Nephron (organoid): ENCODE measurements at regions not wholly inside any gene's neighbourhood (a gene's known extent, or its start where the extent isn't known, plus 50 kb on each side); places are given as distances from the start of the nearest gene placed in this dataset.

Experiments used
- H3K27ac Mint-ChIP-seq, 3 experiments: 2 replicates each; pipeline ENCODE4 v1.8.0; 2020; ENCODE audit warnings: mixed read lengths in 3 of 3, mild to moderate bottlenecking in 2 of 3, moderate library complexity in 1 of 3
- H3K27me3 Mint-ChIP-seq: 2 replicates; pipeline ENCODE4 v1.8.0; 2021; ENCODE audit warnings: low read depth, mild to moderate bottlenecking, moderate library complexity, mixed read lengths
- H3K36me3 Mint-ChIP-seq: 2 replicates; pipeline ENCODE4 v1.8.0; 2020; ENCODE audit warnings: low read depth, mixed read lengths
- H3K4me1 Mint-ChIP-seq: 2 replicates; pipeline ENCODE4 v1.8.0; 2020; ENCODE audit warnings: mixed read lengths
- H3K4me3 Mint-ChIP-seq, 3 experiments: 2 replicates each; pipeline ENCODE4 v1.8.0; 2020; ENCODE audit warnings: mild to moderate bottlenecking in 3 of 3, mixed read lengths in 3 of 3, moderate library complexity in 2 of 3
- H3K9me3 Mint-ChIP-seq: 2 replicates; pipeline ENCODE4 v1.8.0; 2020; ENCODE audit warnings: mixed read lengths
- TF ChIP-seq, protein P1 (sequence below), 3 experiments: fragments of 200-600 bp; sonication (generic); IDR thresholded peaks; one replicate each; pipeline ENCODE4 v1.5.0; 2021; ENCODE audit warnings: antibody characterized with exemption in 3 of 3; ENCODE audit not compliant: unreplicated experiment in 3 of 3

DNA sequence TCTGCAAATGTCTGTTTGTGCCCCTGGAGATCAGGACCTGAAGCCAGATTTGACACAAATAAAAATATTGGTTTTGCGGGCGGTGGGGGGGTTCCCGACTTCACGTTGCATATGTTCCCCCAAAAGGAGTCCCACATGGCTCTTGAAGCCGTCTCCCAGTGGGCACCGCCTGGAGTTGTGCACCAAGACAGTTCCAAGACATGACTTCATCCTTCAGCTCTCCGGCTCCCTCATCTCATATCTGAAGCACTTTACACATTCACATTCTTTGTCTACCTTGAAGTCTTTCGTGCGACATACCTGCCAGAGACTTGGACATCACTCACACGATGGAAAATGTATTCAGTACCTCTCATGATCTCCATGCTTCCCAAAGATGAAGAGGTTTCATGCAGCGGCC is 362.8 kb upstream of the FOXK1 start:
- H3K9me3 Mint-ChIP-seq: peaks cover 20% of the 10 kb centered on the region
- H3K36me3 Mint-ChIP-seq: no peaks in the 10 kb centered on the region
- peaks cover 19% of the 10 kb centered on the region for H3K27me3 Mint-ChIP-seq
- H3K27ac Mint-ChIP-seq: no peak overlapping the region
- TF ChIP-seq, protein P1, sequence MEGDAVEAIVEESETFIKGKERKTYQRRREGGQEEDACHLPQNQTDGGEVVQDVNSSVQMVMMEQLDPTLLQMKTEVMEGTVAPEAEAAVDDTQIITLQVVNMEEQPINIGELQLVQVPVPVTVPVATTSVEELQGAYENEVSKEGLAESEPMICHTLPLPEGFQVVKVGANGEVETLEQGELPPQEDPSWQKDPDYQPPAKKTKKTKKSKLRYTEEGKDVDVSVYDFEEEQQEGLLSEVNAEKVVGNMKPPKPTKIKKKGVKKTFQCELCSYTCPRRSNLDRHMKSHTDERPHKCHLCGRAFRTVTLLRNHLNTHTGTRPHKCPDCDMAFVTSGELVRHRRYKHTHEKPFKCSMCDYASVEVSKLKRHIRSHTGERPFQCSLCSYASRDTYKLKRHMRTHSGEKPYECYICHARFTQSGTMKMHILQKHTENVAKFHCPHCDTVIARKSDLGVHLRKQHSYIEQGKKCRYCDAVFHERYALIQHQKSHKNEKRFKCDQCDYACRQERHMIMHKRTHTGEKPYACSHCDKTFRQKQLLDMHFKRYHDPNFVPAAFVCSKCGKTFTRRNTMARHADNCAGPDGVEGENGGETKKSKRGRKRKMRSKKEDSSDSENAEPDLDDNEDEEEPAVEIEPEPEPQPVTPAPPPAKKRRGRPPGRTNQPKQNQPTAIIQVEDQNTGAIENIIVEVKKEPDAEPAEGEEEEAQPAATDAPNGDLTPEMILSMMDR (IDR thresholded peaks at IDR 0.05; ENCODE audit: unreplicated experiment in 3 of 3): no peak
- no peak overlapping the region for H3K4me3 Mint-ChIP-seq
- H3K4me1 Mint-ChIP-seq: peaks cover 6% of the 10 kb centered on the region

- no peak overlapping the region for H3K27ac Mint-ChIP-seq
- no peaks in the 10 kb centered on the region for H3K36me3 Mint-ChIP-seq
- H3K4me3 Mint-ChIP-seq: no peak overlapping the region
- no peaks in the 10 kb centered on the region for H3K4me1 Mint-ChIP-seq
- peaks cover 8% of the 10 kb centered on the region for H3K27me3 Mint-ChIP-seq
- TF ChIP-seq, protein P1 (IDR thresholded peaks at IDR 0.05; ENCODE audit: unreplicated experiment in 3 of 3): no peak
- H3K9me3 Mint-ChIP-seq: peaks cover 15% of the 10 kb centered on the region
Observed at GRCh38 chr7:4325732-4326131, 356.4 kb upstream of the FOXK1 start.

GRCh38 chr7:4331711-4332110 is 350.4 kb upstream of the FOXK1 start:
- no peaks in the 10 kb centered on the region for H3K4me1 Mint-ChIP-seq
- peaks cover 10% of the 10 kb centered on the region for H3K9me3 Mint-ChIP-seq
- no peak overlapping the region for H3K4me3 Mint-ChIP-seq
- TF ChIP-seq, protein P1 (IDR thresholded peaks at IDR 0.05; ENCODE audit: unreplicated experiment in 3 of 3): no peak
- H3K27me3 Mint-ChIP-seq: peaks cover 8% of the 10 kb centered on the region
- H3K36me3 Mint-ChIP-seq: no peaks in the 10 kb centered on the region
- no peak overlapping the region for H3K27ac Mint-ChIP-seq

DNA sequence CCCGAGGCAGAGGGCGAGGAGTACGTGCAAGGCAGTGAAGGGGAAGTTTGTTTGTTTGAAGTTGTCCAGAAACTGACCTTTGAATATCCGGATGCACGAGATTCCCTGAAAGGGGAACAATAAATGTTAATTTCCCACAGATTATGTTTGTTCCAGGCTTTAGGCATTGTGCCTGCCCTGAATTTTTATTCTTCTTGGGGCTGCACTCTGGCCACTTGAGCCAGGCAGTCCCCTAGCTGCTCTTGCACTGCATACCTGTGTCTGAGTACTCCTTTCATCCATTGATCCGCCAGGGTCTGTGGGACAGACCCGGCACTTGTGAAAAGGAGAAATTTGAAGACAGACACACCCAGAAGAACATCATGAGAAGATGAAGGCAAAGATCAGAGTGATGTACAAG is 343.5 kb upstream of the FOXK1 start:
- Mint-ChIP-seq H3K36me3 (no peaks in the 10 kb centered on the region), H3K9me3 (peaks cover 33% of the 10 kb centered on the region), H3K4me1 (no peaks in the 10 kb centered on the region), H3K27ac (no peak overlapping the region), H3K27me3 (peaks cover 10% of the 10 kb centered on the region), H3K4me3 (no peak overlapping the region)
- TF ChIP-seq, protein P1 (IDR thresholded peaks at IDR 0.05; ENCODE audit: unreplicated experiment in 3 of 3): no peak

DNA sequence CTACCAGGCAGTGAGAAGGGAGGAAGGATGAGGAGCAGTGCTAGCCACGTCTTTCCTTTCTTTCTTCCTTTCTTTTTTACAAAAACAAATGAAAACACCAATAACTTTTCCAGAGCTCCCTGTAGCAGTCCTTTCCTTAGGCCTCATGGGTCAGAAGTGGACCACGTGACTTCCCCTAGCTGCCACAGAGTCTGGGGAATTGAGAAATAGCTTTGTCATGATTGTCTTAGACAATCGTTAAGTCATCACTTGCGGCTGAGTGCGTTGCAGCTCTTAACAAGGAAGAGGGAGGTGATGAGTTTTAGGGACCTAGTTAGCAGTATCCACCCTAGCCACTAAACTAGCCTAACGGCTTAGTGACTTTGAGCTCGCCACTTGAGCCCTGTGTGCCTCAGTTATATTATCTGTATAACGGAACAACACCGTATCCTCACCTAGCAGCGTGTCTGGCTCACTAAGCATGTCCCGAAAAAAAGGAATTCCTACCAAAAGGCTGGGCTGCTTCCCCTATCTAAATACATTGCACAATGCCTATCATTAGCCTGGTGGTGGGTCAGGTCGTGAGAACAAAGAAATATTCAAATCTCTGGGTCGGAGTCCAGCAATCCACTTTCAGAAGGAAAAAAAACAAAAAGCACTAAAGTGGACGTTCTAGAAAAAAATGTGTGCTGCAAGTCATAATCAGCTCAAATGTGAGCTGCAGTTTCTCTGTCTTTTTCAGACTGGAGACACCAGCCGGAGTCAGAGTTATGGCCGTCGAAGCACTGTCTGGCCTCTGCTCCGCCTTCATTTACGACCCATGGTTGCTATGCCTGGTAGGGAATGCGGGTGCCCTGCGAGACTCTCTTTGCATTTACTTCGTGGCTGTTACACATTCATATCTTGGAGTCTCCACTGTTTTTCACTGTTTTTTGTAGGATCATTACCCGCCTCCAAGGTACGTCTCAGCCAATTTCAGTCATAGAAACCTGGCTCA is 338.5 kb upstream of the FOXK1 start:
- peaks cover 34% of the 10 kb centered on the region for H3K9me3 Mint-ChIP-seq
- no peaks in the 10 kb centered on the region for H3K4me1 Mint-ChIP-seq
- TF ChIP-seq, protein P1 (IDR thresholded peaks at IDR 0.05; ENCODE audit: unreplicated experiment in 3 of 3): no peak
- H3K27ac Mint-ChIP-seq: no peak overlapping the region
- H3K36me3 Mint-ChIP-seq: no peaks in the 10 kb centered on the region
- no peak overlapping the region for H3K4me3 Mint-ChIP-seq
- H3K27me3 Mint-ChIP-seq: peaks cover 7% of the 10 kb centered on the region

DNA sequence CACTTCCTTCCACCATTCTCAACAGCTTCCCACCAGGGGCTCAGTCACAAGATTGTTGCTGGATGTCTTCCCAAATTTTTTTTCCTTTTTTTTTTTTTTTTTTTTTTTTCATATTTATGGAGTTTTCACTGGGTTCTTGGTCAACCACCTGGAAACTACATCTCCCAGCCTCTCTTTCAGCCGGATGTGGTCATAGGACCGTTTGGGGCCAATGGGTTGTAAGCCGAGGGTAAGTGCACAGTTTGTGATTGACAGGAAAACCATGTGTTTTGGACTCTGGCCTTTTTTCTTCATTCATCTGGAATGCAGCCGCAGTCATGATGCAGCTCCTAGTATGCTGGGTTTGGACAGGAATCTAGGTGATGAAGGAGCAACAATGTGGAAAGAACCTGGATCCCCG is 337.1 kb upstream of the FOXK1 start:
- Mint-ChIP-seq H3K27me3 (peaks cover 7% of the 10 kb centered on the region), H3K4me1 (no peaks in the 10 kb centered on the region), H3K4me3 (no peak overlapping the region), H3K27ac (no peak overlapping the region), H3K36me3 (no peaks in the 10 kb centered on the region), H3K9me3 (peaks cover 21% of the 10 kb centered on the region)
- TF ChIP-seq, protein P1 (IDR thresholded peaks at IDR 0.05; ENCODE audit: unreplicated experiment in 3 of 3): no peak
